ENCODE measurements at regions not wholly inside any gene's neighbourhood (a gene's known extent, or its start where the extent isn't known, plus 50 kb on each side); places are given as distances from the start of the nearest gene placed in this dataset.

- FAIRE-seq = no peak
- no peaks in the 10 kb centered on the region for H3K9me3 ChIP-seq (ENCODE audit: control insufficient read depth in 2 of 3, insufficient read depth in 1 of 3, low read length in 3 of 3)
- H3K36me3 ChIP-seq (ENCODE audit: control insufficient read depth in 2 of 3, insufficient read depth in 3 of 3, low read length in 3 of 3) = no peaks in the 10 kb centered on the region
- no peak overlapping the region for H3K9ac ChIP-seq (ENCODE audit: low read length in 3 of 3)
- no peaks in the 10 kb centered on the region for H3K27me3 ChIP-seq (ENCODE audit: control insufficient read depth, insufficient read depth, low read length)
- H3K4me3 ChIP-seq (ENCODE audit: low read length in 3 of 3) = no peak overlapping the region
- no peak overlapping the region for H3K27ac ChIP-seq (ENCODE audit: low read depth in 2 of 2, low read length in 2 of 2)
- DNase-seq = no peak
- intact Hi-C loops (cut with DNase I) = no loop called here
- TF ChIP-seq CTCF (IDR thresholded peaks at IDR 0.05; ENCODE audit: borderline replicate concordance, extremely low read depth, insufficient read depth) = no peak
- no peaks in the 10 kb centered on the region for H3K4me1 ChIP-seq (ENCODE audit: control insufficient read depth in 2 of 3, insufficient read depth in 2 of 3, low read depth in 1 of 3, low read length in 3 of 3)
These were observed 340.0 kb upstream of the EDIL3 start for GRCh38 chr5:84724683-84725082.

GRCh38 chr5:84724181-84724580 lies 339.5 kb upstream of the EDIL3 start:
- Histone ChIP-seq H3K27me3 (ENCODE audit: control insufficient read depth, insufficient read depth, low read length) (no peaks in the 10 kb centered on the region), H3K4me1 (ENCODE audit: control insufficient read depth in 2 of 3, insufficient read depth in 2 of 3, low read depth in 1 of 3, low read length in 3 of 3) (no peaks in the 10 kb centered on the region), H3K4me3 (ENCODE audit: low read length in 3 of 3) (no peak overlapping the region), H3K36me3 (ENCODE audit: control insufficient read depth in 2 of 3, insufficient read depth in 3 of 3, low read length in 3 of 3) (no peaks in the 10 kb centered on the region), H3K9ac (ENCODE audit: low read length in 3 of 3) (no peak overlapping the region), H3K27ac (ENCODE audit: low read depth in 2 of 2, low read length in 2 of 2) (no peak overlapping the region), H3K9me3 (ENCODE audit: control insufficient read depth in 2 of 3, insufficient read depth in 1 of 3, low read length in 3 of 3) (no peaks in the 10 kb centered on the region)
- DNase-seq (no peak), FAIRE-seq (no peak)
- intact Hi-C loops (cut with DNase I) = no loop called here
- no peak for TF ChIP-seq CTCF (IDR thresholded peaks at IDR 0.05; ENCODE audit: borderline replicate concordance, extremely low read depth, insufficient read depth)

GRCh38 chr5:84718377-84718776 lies 333.7 kb upstream of the EDIL3 start:
- no peak for TF ChIP-seq CTCF (IDR thresholded peaks at IDR 0.05; ENCODE audit: borderline replicate concordance, extremely low read depth, insufficient read depth)
- Histone ChIP-seq H3K4me3 (ENCODE audit: low read length in 3 of 3) (no peak overlapping the region), H3K27ac (ENCODE audit: low read depth in 2 of 2, low read length in 2 of 2) (no peak overlapping the region), H3K36me3 (ENCODE audit: control insufficient read depth in 2 of 3, insufficient read depth in 3 of 3, low read length in 3 of 3) (no peaks in the 10 kb centered on the region), H3K9me3 (ENCODE audit: control insufficient read depth in 2 of 3, insufficient read depth in 1 of 3, low read length in 3 of 3) (no peaks in the 10 kb centered on the region), H3K4me1 (ENCODE audit: control insufficient read depth in 2 of 3, insufficient read depth in 2 of 3, low read depth in 1 of 3, low read length in 3 of 3) (no peaks in the 10 kb centered on the region), H3K9ac (ENCODE audit: low read length in 3 of 3) (no peak overlapping the region), H3K27me3 (ENCODE audit: control insufficient read depth, insufficient read depth, low read length) (no peaks in the 10 kb centered on the region)
- no peak for FAIRE-seq
- intact Hi-C loops (cut with DNase I) = no loop called here
- no peak for DNase-seq

DNA sequence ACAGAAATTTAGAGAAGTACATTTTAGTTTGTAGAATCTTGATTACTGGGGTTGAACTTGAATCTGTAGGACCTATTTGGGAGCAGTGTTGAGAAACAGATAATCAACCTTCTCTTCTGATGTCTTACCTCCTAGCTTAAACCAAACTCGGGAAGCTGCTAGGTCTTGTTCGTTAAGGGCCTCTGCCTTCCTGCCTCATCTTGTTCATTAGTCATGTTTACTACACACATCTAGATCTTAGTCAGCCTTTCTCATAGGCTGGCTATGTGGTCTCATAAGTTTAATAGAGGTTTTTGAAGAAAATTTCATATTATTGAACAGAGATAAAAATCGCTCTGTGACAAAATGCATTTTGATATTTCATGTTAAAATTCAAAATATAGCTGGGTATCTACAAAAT lies 331.0 kb upstream of the EDIL3 start:
- H3K4me3 ChIP-seq (ENCODE audit: low read length in 3 of 3) = no peak overlapping the region
- no peak for FAIRE-seq
- H3K36me3 ChIP-seq (ENCODE audit: control insufficient read depth in 2 of 3, insufficient read depth in 3 of 3, low read length in 3 of 3) = no peaks in the 10 kb centered on the region
- TF ChIP-seq CTCF (IDR thresholded peaks at IDR 0.05; ENCODE audit: borderline replicate concordance, extremely low read depth, insufficient read depth) = no peak
- H3K27me3 ChIP-seq (ENCODE audit: control insufficient read depth, insufficient read depth, low read length) = no peaks in the 10 kb centered on the region
- no peaks in the 10 kb centered on the region for H3K9me3 ChIP-seq (ENCODE audit: control insufficient read depth in 2 of 3, insufficient read depth in 1 of 3, low read length in 3 of 3)
- intact Hi-C loops (cut with DNase I) = no loop called here
- no peak overlapping the region for H3K27ac ChIP-seq (ENCODE audit: low read depth in 2 of 2, low read length in 2 of 2)
- no peak overlapping the region for H3K9ac ChIP-seq (ENCODE audit: low read length in 3 of 3)
- DNase-seq = no peak
- H3K4me1 ChIP-seq (ENCODE audit: control insufficient read depth in 2 of 3, insufficient read depth in 2 of 3, low read depth in 1 of 3, low read length in 3 of 3) = no peaks in the 10 kb centered on the region

All from kidney (tissue), 13 donors.